ENCODE measurements at regions not wholly inside any gene's neighbourhood (a gene's known extent, or its start where the extent isn't known, plus 50 kb on each side); places are given as distances from the start of the nearest gene placed in this dataset.
"Not testable (repeated sequence)": the region's sequence is repeated elsewhere in the genome, so short reads cannot be mapped to it uniquely, and the experiment has no call there.

GRCh38 chrX:115725370-115725769 is 164.4 kb downstream of the PLS3 start:
- not testable (repeated sequence) for TF ChIP-seq CTCF, POLR2A (IDR thresholded peaks at IDR 0.05)

All from suprapubic skin (tissue), 3 donors.